Right ventricle myocardium inferior (tissue), 1 donor: ENCODE measurements at regions not wholly inside any gene's neighbourhood (a gene's known extent, or its start where the extent isn't known, plus 50 kb on each side); places are given as distances from the start of the nearest gene placed in this dataset.
"Not testable (repeated sequence)": the region's sequence is repeated elsewhere in the genome, so short reads cannot be mapped to it uniquely, and the experiment has no call there.

Source experiments
- ATAC-seq: fragments of 200-7000 bp; cut with Tn5 transposase; one replicate; pipeline ENCODE4 v1.9.1; 2020; ENCODE audit warnings: mild to moderate bottlenecking, moderate library complexity
- DNase-seq: peaks from one replicate; pipeline ENCODE4 v3.0.0; 2021; ENCODE audit errors: missing footprints
- intact Hi-C: fragments of 100-400 bp; cut with DNase I; formaldehyde crosslinking; loops from one replicate; pipeline ENCODE4 v1.11.0; 2022
- donor health status: DM: no; HTN: yes; CAD: no; lungs with severe emphysema.

- DNase-seq (no peak), ATAC-seq (no peak)
- intact Hi-C loops: no loop called here
Measured at GRCh38 chr15:39417366-39418134, 163.3 kb upstream of the THBS1 start.

- DNase-seq (no peak), ATAC-seq (no peak)
- intact Hi-C loops: no loop called here
Measured at GRCh38 chr15:39419651-39420050, 161.2 kb upstream of the THBS1 start.

GRCh38 chr15:39420123-39420852 is 160.6 kb upstream of the THBS1 start:
- ATAC-seq, intact Hi-C loops, DNase-seq: not testable (repeated sequence)

GRCh38 chr15:39420853-39421192 is 160.1 kb upstream of the THBS1 start:
- DNase-seq, intact Hi-C loops, ATAC-seq: not testable (repeated sequence)

- ATAC-seq: peak; percentile 53
Measured at GRCh38 chr15:39426552-39427532, 154.0 kb upstream of the THBS1 start.

GRCh38 chr15:39427705-39428104 is 153.2 kb upstream of the THBS1 start:
- DNase-seq (peak; percentile 60), ATAC-seq (peak; percentile 92)
- intact Hi-C loops: no loop called here

More at GRCh38 chr15:39426552-39427532, 154.0 kb upstream of the THBS1 start:
- peak; percentile 88 for DNase-seq
- intact Hi-C loops: no loop called here

- ATAC-seq (no peak), DNase-seq (no peak)
- intact Hi-C loops: loop anchor here (5.0 kb wide), 1 partner anchor 147 kb away; no protein-coding TSS in a partner anchor
Measured at GRCh38 chr15:39429898-39430357, 151.0 kb upstream of the THBS1 start.

- DNase-seq (no peak), ATAC-seq (no peak)
- intact Hi-C loops: loop anchor here (5.0 kb wide), 1 partner anchor 147 kb away; no protein-coding TSS in a partner anchor
Measured at GRCh38 chr15:39430389-39430788, 150.5 kb upstream of the THBS1 start.

GRCh38 chr15:39431376-39431775 is 149.5 kb upstream of the THBS1 start:
- DNase-seq: no peak
- intact Hi-C loops: loop anchor here (5.0 kb wide), 1 partner anchor 146 kb away; no protein-coding TSS in a partner anchor
- no peak for ATAC-seq

GRCh38 chr15:39432026-39432425 is 148.9 kb upstream of the THBS1 start:
- no peak for DNase-seq
- ATAC-seq: no peak
- intact Hi-C loops: loop anchor here (2.0 to 5.0 kb wide), 2 partner anchors 59 to 145 kb away; no protein-coding TSS in a partner anchor

GRCh38 chr15:39432912-39433348 is 147.9 kb upstream of the THBS1 start:
- ATAC-seq: peak; percentile 73
- intact Hi-C loops: loop anchor here (2.0 to 5.0 kb wide), 2 partner anchors 58 to 144 kb away; no protein-coding TSS in a partner anchor
- DNase-seq: no peak

GRCh38 chr15:39433376-39433775 is 147.5 kb upstream of the THBS1 start:
- peak; percentile 18 for ATAC-seq
- DNase-seq: no peak
- intact Hi-C loops: loop anchor here (2.0 to 5.0 kb wide), 2 partner anchors 57 to 144 kb away; no protein-coding TSS in a partner anchor

- intact Hi-C loops: loop anchor here (5.0 kb wide), 1 partner anchor 143 kb away; no protein-coding TSS in a partner anchor
- no peak for ATAC-seq
- no peak for DNase-seq
Measured at GRCh38 chr15:39434163-39434562, 146.7 kb upstream of the THBS1 start.

GRCh38 chr15:39434751-39435238 is 146.1 kb upstream of the THBS1 start:
- intact Hi-C loops: loop anchor here (5.0 kb wide), 2 partner anchors 77 to 143 kb away; no protein-coding TSS in a partner anchor
- DNase-seq: no peak
- peak; percentile 22 for ATAC-seq

- ATAC-seq (no peak), DNase-seq (no peak)
- intact Hi-C loops: loop anchor here (5.0 kb wide), 1 partner anchor 78 kb away; no protein-coding TSS in a partner anchor
Measured at GRCh38 chr15:39435244-39435643, 145.6 kb upstream of the THBS1 start.

GRCh38 chr15:39438260-39438659 is 142.6 kb upstream of the THBS1 start:
- peak; percentile 63 for DNase-seq
- peak; percentile 80 for ATAC-seq
- intact Hi-C loops: loop anchor here (5.0 kb wide), 1 partner anchor 81 kb away; no protein-coding TSS in a partner anchor

GRCh38 chr15:39438799-39439592 is 141.9 kb upstream of the THBS1 start:
- intact Hi-C loops: loop anchor here (5.0 kb wide), 1 partner anchor 82 kb away; no protein-coding TSS in a partner anchor
- ATAC-seq: no peak
- DNase-seq: no peak
